NCI-H774 (cell line): ENCODE measurements at regions not wholly inside any gene's neighbourhood (a gene's known extent, or its start where the extent isn't known, plus 50 kb on each side); places are given as distances from the start of the nearest gene placed in this dataset.

Source experiments
- DNase-seq: peaks from one replicate; lab custom pipeline; 2025; lab: John Stamatoyannopoulos, UW

- DNase-seq: no peak
Measured at GRCh38 chr7:97466999-97467740, 264.7 kb upstream of the TAC1 start.

DNA sequence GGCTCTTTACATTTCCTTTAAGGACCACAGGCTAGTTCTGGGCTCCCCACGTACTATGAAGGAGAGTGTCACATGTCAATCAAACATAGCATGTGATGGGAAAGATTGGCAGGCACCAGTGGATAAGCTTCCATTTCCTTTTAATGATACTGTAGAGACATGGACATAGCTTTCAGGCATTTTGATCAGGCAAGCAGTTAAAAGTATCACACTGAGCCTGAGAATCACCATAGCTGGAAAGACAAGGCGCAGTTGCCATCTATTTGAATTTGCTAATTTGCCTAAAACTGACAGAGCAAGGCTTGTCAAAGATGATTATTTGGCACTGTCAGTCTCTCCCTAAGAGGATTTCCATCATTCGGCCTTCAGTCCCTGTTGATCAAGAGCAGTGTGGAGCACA, 263.4 kb upstream of the TAC1 start:
- DNase-seq: no peak

GRCh38 chr7:97470726-97471125, 261.2 kb upstream of the TAC1 start:
- no peak for DNase-seq

- DNase-seq: no peak
Measured at GRCh38 chr7:97471491-97471890, 260.4 kb upstream of the TAC1 start.

GRCh38 chr7:97479740-97480290, 252.1 kb upstream of the TAC1 start:
- DNase-seq: no peak

- DNase-seq: no peak
Measured at GRCh38 chr7:97480772-97481390, 251.0 kb upstream of the TAC1 start.

DNA sequence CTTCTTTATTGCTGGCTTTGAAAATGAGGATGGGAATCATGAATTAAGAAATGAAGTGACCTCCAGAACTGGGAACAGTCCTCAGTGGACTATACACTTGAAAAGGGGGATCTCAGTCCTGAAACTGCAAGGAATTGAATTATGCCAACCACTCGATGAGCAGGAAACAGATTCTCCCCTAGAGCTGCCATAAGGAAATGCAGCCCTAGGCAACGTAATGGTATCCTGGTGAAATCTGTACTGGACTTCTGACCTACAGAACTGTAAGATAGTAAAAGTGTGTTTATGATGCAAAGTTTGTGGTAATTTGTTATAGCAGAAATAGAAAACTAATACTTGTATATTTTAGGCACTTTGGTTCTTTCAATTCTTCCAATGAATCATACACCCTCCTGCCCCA, 236.4 kb upstream of the TAC1 start:
- no peak for DNase-seq

- DNase-seq: peak; percentile 4
Measured at GRCh38 chr7:97499204-97499603, 232.7 kb upstream of the TAC1 start.

DNA sequence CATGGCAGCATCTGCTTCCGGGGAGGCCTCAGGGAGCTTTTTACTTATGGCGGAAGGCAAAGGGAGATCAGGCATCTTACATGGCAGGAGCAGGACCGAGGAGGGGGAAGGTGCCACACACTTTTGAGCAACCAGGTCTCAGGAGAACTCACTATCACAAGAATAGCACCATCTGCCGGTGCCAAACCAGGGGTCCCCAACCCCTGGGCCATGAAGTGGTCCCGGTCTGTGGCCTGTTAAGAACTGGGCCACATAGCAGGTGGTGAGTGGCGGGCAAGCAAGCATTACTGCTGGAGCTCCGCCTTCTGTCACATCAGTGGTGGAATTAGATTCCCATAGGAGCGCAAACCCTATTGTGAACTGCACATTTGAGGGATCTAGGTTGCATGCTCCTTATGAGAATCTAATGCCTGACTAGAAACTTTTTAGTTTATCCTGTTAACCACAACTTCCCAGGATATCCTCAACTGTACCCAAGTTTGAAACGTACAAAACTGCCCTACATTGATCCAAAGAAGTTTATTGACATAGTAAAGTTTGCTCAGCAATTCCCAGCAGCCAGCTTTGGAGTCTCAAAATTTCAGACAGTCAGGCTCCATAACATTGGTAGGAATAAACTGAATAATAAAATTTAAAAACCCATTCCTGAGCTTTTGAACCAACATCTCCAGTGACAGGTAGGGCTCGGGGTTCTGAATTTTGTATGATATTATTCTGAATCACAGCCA, 228.4 kb upstream of the TAC1 start:
- DNase-seq: no peak

GRCh38 chr7:97506728-97507127, 225.2 kb upstream of the TAC1 start:
- DNase-seq: no peak

DNA sequence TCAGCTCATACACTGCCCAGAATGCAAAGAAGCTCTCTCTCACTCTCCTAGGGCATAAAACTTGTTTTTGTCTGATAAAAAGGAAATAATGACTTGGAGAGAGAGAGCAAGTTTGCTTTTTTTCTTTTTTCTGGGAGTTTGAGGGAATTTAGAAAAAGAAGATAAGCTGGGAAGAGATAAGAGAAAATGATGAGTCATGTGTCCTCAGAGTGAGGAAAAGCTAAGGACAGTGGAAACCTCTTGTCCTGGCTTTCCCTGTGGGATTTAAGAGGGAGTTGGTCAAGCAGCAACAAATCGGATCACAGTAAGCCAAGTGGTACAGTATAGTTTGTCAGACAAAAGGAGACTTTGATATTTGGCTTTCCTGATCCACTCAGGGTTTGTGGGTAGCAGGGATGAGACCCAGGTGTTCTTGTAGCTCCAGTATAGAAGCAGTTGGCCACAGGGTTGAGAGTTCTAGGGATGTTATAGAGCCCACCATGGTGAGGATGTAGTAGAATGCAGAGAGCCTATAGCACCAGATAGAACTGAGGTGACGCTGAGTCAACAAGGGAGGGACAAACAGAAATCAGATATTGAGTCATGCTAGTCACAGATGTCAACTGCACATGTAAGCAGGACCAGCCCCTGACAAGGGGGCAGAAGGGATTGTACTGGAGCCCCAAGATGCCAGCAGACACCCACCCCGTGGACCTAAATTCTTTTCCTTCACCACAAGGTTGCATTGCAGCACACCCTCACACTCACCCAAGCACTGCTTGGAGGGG, 219.3 kb upstream of the TAC1 start:
- DNase-seq: no peak

DNA sequence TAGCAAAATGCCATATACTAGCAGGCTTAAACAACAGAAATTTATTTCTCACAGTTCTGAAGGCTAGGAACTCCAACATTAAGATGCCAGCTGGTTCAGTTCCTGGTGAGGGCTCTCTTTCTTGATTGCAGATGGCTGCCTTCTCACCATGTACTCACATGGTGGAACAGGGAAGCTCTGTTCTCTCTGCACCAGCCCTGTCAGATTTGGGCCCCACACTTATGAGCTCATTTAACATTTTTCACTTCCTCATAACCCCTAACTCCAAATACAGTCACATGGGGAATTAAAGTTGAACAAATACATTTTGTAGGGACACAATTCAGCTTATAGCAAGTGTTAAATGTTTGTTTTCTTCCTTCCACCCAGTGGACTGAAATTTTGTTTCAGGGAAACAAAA, 218.6 kb upstream of the TAC1 start:
- no peak for DNase-seq

- no peak for DNase-seq
Measured at GRCh38 chr7:97541188-97541587, 190.7 kb upstream of the TAC1 start.

DNA sequence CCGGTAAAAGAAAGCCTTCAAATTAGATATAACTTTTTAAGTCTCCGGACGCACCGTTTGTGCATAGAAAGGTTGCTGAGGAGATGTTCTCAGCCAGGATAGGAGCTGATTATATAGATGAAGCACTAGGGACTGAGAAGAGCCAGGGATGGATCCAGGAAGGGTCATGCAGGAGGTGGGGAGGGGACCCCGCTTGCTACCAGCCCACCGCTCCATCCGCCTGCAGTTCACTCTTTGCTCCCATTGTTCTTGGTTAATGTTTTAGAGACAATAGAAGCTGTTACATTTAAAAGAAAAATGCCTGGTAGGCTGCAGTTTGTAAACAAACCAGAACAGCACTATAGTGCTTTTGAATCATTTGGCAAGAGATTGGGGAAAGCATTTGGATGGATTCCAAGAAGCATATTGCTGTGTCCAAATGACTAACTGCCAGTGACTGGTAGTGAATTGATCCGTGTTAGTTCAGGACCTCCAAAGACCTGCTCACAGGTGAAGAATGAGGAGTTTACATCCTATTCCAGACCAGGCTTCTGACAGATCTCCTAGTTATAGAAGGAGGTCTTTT, 175.9 kb upstream of the TAC1 start:
- peak; percentile 47 for DNase-seq

DNA sequence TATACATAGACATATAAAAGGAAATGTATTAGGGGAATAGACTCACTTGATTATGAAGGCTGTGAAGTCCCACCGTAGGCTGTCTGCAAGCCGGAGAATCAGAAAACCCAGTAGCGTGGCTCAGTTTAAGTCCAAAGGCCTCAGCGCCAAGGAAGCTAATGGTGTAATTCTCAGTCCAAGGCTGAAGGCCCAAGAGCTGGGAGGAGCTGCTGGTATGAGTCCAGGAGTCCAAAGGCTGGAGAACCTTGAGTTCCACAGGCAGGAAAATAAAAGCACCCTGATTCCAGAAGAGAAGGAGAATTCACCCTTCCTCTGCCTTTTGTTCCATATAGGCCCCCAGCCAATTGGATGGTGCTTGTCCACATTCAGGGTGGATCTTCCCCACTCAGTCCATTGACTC, 166.2 kb upstream of the TAC1 start:
- no peak for DNase-seq

GRCh38 chr7:97573065-97573464, 158.8 kb upstream of the TAC1 start:
- DNase-seq: no peak

GRCh38 chr7:97576043-97576442, 155.8 kb upstream of the TAC1 start:
- DNase-seq: no peak

DNA sequence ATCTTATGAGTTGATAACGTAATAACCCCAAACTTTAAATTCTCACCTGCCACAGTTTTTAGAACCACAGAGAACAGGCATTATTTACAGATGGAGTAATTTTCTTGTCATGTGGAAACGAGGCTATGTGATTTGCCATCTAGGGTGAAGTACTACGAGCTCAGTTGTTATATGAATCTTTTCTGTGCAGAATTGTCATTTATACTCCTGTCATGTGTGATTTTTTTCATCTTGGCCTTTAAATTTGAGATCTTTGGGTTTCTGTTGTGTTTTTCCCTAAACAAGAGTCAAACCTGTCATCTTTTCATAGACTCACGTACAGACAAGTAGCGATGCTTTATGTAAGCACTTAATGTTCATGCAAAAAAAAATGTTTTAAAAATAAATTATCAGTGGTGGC, 153.7 kb upstream of the TAC1 start:
- no peak for DNase-seq

- no peak for DNase-seq
Measured at GRCh38 chr7:97580205-97580604, 151.7 kb upstream of the TAC1 start.

- no peak for DNase-seq
Measured at GRCh38 chr7:97595439-97595838, 136.4 kb upstream of the TAC1 start.

DNA sequence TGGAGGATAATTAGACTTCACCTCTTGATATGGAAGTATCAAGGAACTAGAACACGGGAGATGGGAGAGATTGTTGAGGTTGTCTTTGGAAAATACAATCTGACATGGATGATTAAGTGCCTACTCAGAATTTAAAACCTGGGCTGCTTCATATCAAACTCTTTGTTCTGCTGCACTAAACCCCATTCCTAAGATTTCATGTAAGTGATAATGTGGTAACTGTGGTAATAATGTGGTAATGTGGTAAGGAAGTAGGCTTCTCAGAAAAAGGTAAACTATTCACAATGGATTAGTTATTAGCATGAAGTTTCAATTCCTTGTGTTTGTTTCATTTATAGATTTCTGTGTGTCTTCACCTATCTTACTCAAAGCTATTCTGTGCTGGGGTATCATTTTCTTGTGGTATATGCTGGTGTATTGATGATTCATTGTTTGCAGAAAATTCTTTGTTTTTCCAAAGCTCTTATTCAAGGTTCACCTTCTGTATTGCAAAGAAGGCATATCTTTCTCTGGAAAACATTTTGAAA, 129.9 kb upstream of the TAC1 start:
- no peak for DNase-seq

- no peak for DNase-seq
Measured at GRCh38 chr7:97620495-97620894, 111.4 kb upstream of the TAC1 start.
